ENCODE measurements at regions not wholly inside any gene's neighbourhood (a gene's known extent, or its start where the extent isn't known, plus 50 kb on each side); places are given as distances from the start of the nearest gene placed in this dataset.
"Not testable (repeated sequence)": the region's sequence is repeated elsewhere in the genome, so short reads cannot be mapped to it uniquely, and the experiment has no call there.

GRCh38 chr7:37557571-37558209 lies 109.0 kb upstream of the ELMO1 start:
- no peak overlapping the region for H3K4me3 Mint-ChIP-seq
- no peaks in the 10 kb centered on the region for H3K4me1 Mint-ChIP-seq (ENCODE audit: low read depth)
- H3K9me3 Mint-ChIP-seq = no peaks in the 10 kb centered on the region
- H3K27me3 Mint-ChIP-seq (ENCODE audit: low read depth) = peaks cover 5% of the 10 kb centered on the region
- no peaks in the 10 kb centered on the region for H3K36me3 Mint-ChIP-seq (ENCODE audit: insufficient read depth)
- ATAC-seq (no peak), DNase-seq (no peak)

GRCh38 chr7:37558320-37559096 lies 109.8 kb upstream of the ELMO1 start:
- H3K27me3 Mint-ChIP-seq (ENCODE audit: low read depth) = peaks cover 5% of the 10 kb centered on the region
- ATAC-seq (no peak), DNase-seq (no peak)
- H3K9me3 Mint-ChIP-seq = no peaks in the 10 kb centered on the region
- H3K4me3 Mint-ChIP-seq = no peak overlapping the region
- H3K4me1 Mint-ChIP-seq (ENCODE audit: low read depth) = no peaks in the 10 kb centered on the region
- no peaks in the 10 kb centered on the region for H3K36me3 Mint-ChIP-seq (ENCODE audit: insufficient read depth)

GRCh38 chr7:37570145-37570544 lies 113.4 kb upstream of the GPR141 start:
- ATAC-seq (no peak), DNase-seq (no peak)
- no peaks in the 10 kb centered on the region for H3K4me1 Mint-ChIP-seq (ENCODE audit: low read depth)

GRCh38 chr7:37571806-37572205 lies 111.8 kb upstream of the GPR141 start:
- no peak for ATAC-seq
- no peak overlapping the region for H3K4me3 Mint-ChIP-seq
- peaks cover 28% of the 10 kb centered on the region for H3K27me3 Mint-ChIP-seq (ENCODE audit: low read depth)
- DNase-seq = no peak
- H3K4me1 Mint-ChIP-seq (ENCODE audit: low read depth) = no peaks in the 10 kb centered on the region
- no peaks in the 10 kb centered on the region for H3K36me3 Mint-ChIP-seq (ENCODE audit: insufficient read depth)
- H3K9me3 Mint-ChIP-seq = no peaks in the 10 kb centered on the region

More at GRCh38 chr7:37570145-37570544, 113.4 kb upstream of the GPR141 start:
- H3K4me3 Mint-ChIP-seq = no peak overlapping the region
- no peaks in the 10 kb centered on the region for H3K9me3 Mint-ChIP-seq
- H3K36me3 Mint-ChIP-seq (ENCODE audit: insufficient read depth) = no peaks in the 10 kb centered on the region
- H3K27me3 Mint-ChIP-seq (ENCODE audit: low read depth) = peaks cover 31% of the 10 kb centered on the region

- DNase-seq (no peak), ATAC-seq (no peak)
- no peaks in the 10 kb centered on the region for H3K9me3 Mint-ChIP-seq
- no peaks in the 10 kb centered on the region for H3K4me1 Mint-ChIP-seq (ENCODE audit: low read depth)
- no peak overlapping the region for H3K4me3 Mint-ChIP-seq
- no peaks in the 10 kb centered on the region for H3K36me3 Mint-ChIP-seq (ENCODE audit: insufficient read depth)
- no peaks in the 10 kb centered on the region for H3K27me3 Mint-ChIP-seq (ENCODE audit: low read depth)
These were observed 106.2 kb upstream of the GPR141 start for GRCh38 chr7:37577412-37577811.

- H3K9me3 Mint-ChIP-seq = no peaks in the 10 kb centered on the region
- no peak for DNase-seq
- ATAC-seq = no peak
- H3K36me3 Mint-ChIP-seq (ENCODE audit: insufficient read depth) = no peaks in the 10 kb centered on the region
- H3K27me3 Mint-ChIP-seq (ENCODE audit: low read depth) = no peaks in the 10 kb centered on the region
- no peak overlapping the region for H3K4me3 Mint-ChIP-seq
- no peaks in the 10 kb centered on the region for H3K4me1 Mint-ChIP-seq (ENCODE audit: low read depth)
These were observed 105.7 kb upstream of the GPR141 start for GRCh38 chr7:37577901-37578300.

GRCh38 chr7:37578350-37578749 lies 105.2 kb upstream of the GPR141 start:
- H3K36me3 Mint-ChIP-seq (ENCODE audit: insufficient read depth) = no peaks in the 10 kb centered on the region
- H3K9me3 Mint-ChIP-seq = no peaks in the 10 kb centered on the region
- no peak overlapping the region for H3K4me3 Mint-ChIP-seq
- no peaks in the 10 kb centered on the region for H3K4me1 Mint-ChIP-seq (ENCODE audit: low read depth)
- H3K27me3 Mint-ChIP-seq (ENCODE audit: low read depth) = peaks cover 2% of the 10 kb centered on the region
- DNase-seq (no peak), ATAC-seq (no peak)

GRCh38 chr7:37580376-37580775 lies 103.2 kb upstream of the GPR141 start:
- no peaks in the 10 kb centered on the region for H3K9me3 Mint-ChIP-seq
- no peak overlapping the region for H3K4me3 Mint-ChIP-seq
- peaks cover 2% of the 10 kb centered on the region for H3K27me3 Mint-ChIP-seq (ENCODE audit: low read depth)
- no peaks in the 10 kb centered on the region for H3K36me3 Mint-ChIP-seq (ENCODE audit: insufficient read depth)
- DNase-seq = no peak
- ATAC-seq = no peak
- no peaks in the 10 kb centered on the region for H3K4me1 Mint-ChIP-seq (ENCODE audit: low read depth)

- H3K27me3 Mint-ChIP-seq (ENCODE audit: low read depth) = peaks cover 20% of the 10 kb centered on the region
- not testable (repeated sequence) for H3K9me3 Mint-ChIP-seq; H3K4me1 Mint-ChIP-seq (ENCODE audit: low read depth); H3K36me3 Mint-ChIP-seq (ENCODE audit: insufficient read depth); ATAC-seq; DNase-seq; H3K4me3 Mint-ChIP-seq
These were observed 98.7 kb upstream of the GPR141 start for GRCh38 chr7:37584651-37585463.

- no peak for DNase-seq
- Mint-ChIP-seq H3K27me3 (ENCODE audit: low read depth) (peaks cover 27% of the 10 kb centered on the region), H3K9me3 (peaks cover 1% of the 10 kb centered on the region), H3K36me3 (ENCODE audit: insufficient read depth) (no peaks in the 10 kb centered on the region), H3K4me3 (no peak overlapping the region), H3K4me1 (ENCODE audit: low read depth) (no peaks in the 10 kb centered on the region)
- no peak for ATAC-seq
These were observed 92.7 kb upstream of the GPR141 start for GRCh38 chr7:37590824-37591223.

- no peaks in the 10 kb centered on the region for H3K36me3 Mint-ChIP-seq (ENCODE audit: insufficient read depth)
- H3K27me3 Mint-ChIP-seq (ENCODE audit: low read depth) = peaks cover 22% of the 10 kb centered on the region
- H3K4me1 Mint-ChIP-seq (ENCODE audit: low read depth) = no peaks in the 10 kb centered on the region
- DNase-seq (no peak), ATAC-seq (no peak)
- H3K4me3 Mint-ChIP-seq = no peak overlapping the region
- peaks cover 6% of the 10 kb centered on the region for H3K9me3 Mint-ChIP-seq
These were observed 91.2 kb upstream of the GPR141 start for GRCh38 chr7:37592366-37592765.

- Mint-ChIP-seq H3K9me3 (peaks cover 6% of the 10 kb centered on the region), H3K36me3 (ENCODE audit: insufficient read depth) (no peaks in the 10 kb centered on the region), H3K4me3 (no peak overlapping the region), H3K27me3 (ENCODE audit: low read depth) (peaks cover 10% of the 10 kb centered on the region), H3K4me1 (ENCODE audit: low read depth) (no peaks in the 10 kb centered on the region)
- DNase-seq = no peak
- no peak for ATAC-seq
These were observed 89.0 kb upstream of the GPR141 start for GRCh38 chr7:37594602-37595001.

- Mint-ChIP-seq H3K4me1 (ENCODE audit: low read depth) (no peaks in the 10 kb centered on the region), H3K9me3 (peaks cover 6% of the 10 kb centered on the region), H3K27me3 (ENCODE audit: low read depth) (peaks cover 2% of the 10 kb centered on the region), H3K4me3 (no peak overlapping the region), H3K36me3 (ENCODE audit: insufficient read depth) (no peaks in the 10 kb centered on the region)
- no peak for DNase-seq
- no peak for ATAC-seq
These were observed 84.7 kb upstream of the GPR141 start for GRCh38 chr7:37598824-37599223.

- Mint-ChIP-seq H3K4me3 (no peak overlapping the region), H3K9me3 (no peaks in the 10 kb centered on the region), H3K36me3 (ENCODE audit: insufficient read depth) (no peaks in the 10 kb centered on the region), H3K27me3 (ENCODE audit: low read depth) (no peaks in the 10 kb centered on the region), H3K4me1 (ENCODE audit: low read depth) (no peaks in the 10 kb centered on the region)
- no peak for DNase-seq
- no peak for ATAC-seq
These were observed 82.2 kb upstream of the GPR141 start for GRCh38 chr7:37601321-37601720.
